HG03575 (cell line): ENCODE measurements at regions not wholly inside any gene's neighbourhood (a gene's known extent, or its start where the extent isn't known, plus 50 kb on each side); places are given as distances from the start of the nearest gene placed in this dataset.

ENCODE experiments used
- ATAC-seq: cut with Tn5 transposase; IDR thresholded peaks from one replicate; pipeline ENCODE4 v1.9.1; 2021; ENCODE audit not compliant: unreplicated experiment, insufficient number of reproducible peaks, low FRiP score; ENCODE audit errors: extremely low read depth

DNA sequence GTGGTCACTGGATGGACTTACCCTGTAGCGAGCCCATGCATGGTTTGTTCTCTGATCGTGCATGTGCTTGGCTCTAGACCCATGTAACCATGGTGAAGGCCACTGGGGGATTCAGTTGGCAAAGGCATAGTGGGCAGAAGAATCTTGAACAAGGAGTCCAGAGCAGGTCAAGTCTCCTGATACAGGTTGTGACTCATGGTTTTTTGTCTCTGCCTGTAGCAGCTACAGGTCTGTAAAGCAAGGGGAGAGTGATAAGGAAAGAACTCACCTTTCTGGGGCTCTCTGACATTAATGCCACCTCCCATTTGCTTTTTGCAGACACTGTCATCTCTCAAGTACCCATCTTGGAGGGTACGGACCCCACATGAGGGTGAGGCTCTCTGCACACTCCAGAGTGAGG lies 153.4 kb upstream of the CAMK1G start:
- ATAC-seq = no peak

DNA sequence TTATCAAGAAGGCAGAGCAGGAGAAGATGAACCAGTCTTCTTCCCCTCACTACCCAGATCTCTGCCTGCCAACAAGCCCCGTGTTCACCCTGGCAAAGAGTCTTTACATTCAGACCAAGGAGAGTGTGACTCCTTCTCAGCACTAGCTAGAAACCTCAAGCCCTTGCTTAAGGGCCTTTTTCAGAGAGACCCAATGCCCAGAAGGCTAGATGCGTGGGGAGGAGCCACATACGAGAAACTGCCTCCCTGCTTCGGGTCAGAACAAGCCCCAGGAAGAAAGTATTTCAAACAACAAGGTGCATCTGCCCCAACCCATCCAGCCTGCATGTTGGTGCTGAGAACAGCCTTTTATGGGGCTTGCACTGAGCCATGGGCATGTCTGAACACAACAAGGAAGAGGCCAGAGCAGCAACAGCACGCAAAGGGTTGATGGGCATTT lies 152.7 kb upstream of the CAMK1G start:
- no peak for ATAC-seq

DNA sequence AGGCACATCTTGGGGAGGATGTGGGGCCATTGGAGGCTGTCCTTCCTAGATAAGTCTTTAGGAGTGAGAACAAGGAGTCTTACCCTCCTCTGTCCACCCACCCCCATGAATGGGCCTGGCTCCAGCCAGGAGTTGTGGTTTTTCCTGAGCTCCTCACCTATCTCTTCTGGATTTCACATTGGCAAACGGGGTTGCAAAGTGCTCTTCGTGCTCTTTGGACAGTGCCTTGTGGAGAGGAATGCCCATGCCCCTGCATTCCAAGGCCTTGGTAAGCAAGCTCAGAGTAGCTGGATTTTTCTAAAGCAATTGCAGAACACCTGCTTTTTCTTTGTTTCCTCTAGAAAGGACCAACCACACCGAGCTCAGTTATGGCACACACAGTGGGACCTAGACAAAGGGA lies 152.1 kb upstream of the CAMK1G start:
- ATAC-seq = no peak

DNA sequence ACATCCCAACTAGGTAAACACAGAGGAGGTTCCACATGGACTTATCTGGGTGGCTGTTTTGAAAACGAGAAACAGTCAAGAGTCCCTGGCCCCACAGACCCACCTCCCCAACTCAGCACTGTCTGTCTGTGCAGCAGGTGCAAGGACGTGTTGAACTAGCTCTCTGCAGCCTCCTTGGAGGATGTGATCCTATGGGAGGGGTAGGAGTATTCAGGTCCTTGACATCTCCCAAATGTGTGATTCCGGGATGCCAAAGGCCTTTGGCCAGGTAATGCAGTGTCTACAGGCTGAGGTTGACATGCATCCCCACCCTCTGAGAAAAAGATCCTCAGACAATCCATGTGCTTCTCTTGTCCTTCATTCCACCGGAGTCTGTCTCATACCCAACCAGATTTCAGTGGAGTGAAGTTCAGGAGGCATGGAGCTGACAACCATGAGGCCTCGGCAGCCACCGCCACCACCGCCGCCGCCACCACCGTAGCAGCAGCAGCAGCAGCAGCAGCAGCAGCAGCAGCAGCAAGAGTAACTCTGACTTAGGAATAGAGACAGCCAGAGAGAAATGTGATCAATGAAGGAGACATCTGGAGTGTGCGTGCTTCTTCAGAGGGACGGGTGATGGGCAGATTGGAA lies 151.6 kb upstream of the CAMK1G start:
- ATAC-seq = no peak

DNA sequence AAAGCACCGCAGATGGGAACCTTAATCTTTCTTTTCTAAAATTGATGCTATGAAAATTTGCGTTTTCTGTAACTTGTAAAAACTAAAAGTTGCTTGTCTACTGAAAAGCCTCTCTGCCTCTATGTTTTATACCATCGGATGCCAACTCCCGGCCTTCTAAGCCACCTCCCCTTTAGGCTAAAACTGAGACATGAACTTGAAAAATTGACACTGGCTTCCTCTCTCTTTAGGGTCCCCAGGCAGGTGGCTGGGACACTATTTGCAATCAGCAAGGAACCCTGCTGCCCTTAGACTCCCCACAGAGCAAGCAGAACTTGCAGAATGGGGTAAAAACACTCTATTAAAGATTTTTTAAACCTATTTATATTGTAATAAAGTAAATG lies 151.1 kb upstream of the CAMK1G start:
- ATAC-seq = no peak

DNA sequence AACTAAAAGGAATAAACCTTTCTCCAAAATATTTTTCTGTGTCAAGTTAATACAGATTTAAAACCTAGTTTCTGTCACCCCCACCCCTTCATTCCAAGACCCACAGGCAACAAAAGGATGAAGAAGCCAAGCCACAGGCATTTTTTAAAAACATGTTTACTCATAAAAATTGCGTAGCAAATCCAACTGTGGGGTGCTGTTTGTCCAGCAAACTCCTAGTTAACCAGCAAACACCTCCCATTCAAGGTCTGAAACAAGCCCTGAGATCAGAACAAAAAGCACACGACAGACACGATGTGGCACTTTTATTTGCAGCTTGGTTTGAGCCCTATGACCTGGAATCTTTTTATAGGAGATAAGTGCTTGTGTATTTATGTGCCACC lies 149.9 kb upstream of the CAMK1G start:
- no peak for ATAC-seq

DNA sequence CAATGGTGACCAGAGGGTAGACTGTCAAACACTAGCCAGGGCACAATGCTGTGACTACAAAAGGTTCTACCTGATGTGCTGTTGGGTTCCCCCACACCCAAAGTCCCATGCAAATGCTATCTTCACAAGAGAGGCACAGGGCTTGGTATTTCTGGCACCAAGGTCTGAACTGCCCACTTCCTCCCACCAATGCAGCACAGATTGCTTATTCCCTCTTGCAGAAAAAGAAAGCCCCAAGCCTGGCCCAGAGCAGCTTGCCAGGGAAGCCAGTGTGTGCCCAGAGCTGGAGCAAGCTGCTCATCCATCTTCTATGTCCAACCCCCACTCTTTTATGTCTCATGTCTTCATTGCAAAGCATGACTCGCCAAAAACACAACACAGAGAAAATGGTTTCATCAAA lies 149.4 kb upstream of the CAMK1G start:
- ATAC-seq = no peak

DNA sequence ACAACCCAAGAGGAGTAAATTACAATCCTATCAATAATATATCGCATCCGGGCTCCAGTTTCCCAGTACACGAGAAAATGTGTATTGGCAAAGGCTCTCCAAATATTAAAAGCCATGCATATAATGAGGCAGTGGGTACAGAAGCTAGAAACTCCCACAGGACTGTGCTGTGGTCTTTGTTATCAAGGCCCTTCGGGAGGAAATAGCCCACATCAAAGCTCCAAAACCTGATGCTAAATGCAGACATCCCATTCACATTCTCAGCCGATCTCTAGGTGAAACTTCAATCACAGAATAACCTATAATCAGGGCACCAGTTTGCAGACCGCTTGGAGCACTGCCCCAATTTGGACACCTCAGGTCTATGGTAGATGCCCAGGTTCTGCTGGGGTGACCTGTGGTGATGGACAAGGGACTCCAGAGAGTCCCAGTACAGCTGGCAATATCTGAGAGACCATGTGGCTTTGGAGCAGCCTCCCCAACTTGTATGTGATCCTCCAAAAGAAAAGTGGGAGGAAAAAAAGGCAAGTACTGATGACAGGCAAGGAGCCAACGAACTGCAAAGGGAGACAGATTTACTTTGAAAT lies 148.8 kb upstream of the CAMK1G start:
- no peak for ATAC-seq

DNA sequence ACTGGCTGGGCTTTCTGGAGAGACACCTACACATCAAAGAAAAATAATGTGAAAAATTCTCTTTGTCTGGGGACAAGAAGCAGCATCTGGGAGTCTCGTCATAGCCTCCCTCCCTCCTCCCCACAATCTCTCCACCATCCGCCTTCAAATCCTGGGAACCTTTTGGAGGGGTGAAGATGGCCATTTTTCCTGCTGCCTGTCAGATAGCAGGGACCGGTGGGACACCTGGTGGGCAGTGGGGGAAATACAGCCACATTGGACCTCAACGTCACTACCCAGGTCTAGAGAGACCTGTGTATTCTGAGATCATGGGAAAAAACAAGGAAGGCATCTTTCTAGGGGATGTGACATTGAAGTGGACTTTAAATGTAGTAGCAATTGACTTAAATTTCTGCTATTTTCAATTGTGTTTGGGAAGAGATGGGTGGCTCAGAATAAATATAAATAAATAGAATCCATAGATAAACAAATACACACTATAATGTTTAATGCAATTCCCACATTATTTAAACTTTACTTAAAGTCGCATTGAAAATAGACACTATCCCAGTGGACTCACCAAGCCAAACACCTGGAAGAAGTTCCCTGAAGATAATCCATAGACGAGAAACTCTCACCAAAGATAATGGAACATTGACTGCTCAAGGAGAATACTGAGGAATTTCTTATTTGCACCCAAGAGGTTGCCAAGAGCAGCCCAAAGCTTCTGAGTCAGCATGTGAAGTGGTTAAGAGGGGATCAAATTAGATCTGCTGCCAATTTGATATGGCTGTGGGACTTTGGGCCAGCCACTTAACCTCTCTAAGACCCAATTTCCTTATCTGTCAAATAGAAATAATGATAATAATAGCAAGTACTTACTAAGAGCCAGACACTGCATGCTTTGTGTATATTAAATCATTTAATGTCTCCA lies 147.6 kb upstream of the CAMK1G start:
- ATAC-seq = no peak

DNA sequence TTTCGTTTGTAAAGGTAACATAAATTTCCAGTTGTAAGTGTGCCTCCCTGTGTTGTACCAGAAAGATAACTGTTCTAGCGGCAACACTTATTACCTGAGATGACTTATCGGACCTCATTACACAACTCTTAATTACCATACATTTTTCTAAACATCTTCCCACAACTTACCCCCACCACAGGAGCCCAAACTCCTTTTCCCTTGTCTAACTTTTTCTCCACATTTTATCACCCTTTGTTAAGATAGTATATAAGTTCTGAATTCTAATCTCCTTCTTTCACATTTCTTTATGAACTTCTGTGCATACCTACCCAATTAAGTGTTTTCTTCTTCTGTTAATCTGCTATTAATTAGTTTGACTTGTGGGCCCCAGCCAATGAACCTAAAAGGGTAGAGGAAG lies 143.7 kb upstream of the CAMK1G start:
- no peak for ATAC-seq

DNA sequence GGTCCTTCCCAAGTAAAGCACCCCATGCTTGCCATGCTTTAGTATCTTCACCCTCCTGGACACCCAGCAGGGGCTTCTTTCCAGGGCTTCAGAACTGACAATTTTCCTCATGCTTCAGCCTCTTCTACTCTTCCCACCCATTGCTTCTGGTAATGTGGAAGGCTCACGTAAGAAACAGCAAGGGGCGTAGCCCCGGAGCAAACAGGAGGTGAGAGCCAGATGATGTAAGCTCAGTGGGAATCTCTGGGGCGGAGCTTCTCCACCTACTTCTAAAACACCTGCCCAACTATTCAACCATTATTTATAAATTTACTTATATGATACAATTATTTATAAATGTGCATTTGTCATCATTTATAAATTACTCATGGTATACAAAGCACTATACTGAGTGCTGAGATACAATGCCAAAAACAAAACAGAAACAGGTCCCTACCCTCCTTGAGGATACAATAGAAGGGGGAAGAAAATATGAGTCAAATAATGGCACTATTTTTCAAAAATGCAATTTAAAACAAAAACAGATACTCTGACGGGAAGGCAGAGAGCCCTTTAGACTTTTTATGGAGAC lies 140.1 kb upstream of the CAMK1G start:
- ATAC-seq = no peak

DNA sequence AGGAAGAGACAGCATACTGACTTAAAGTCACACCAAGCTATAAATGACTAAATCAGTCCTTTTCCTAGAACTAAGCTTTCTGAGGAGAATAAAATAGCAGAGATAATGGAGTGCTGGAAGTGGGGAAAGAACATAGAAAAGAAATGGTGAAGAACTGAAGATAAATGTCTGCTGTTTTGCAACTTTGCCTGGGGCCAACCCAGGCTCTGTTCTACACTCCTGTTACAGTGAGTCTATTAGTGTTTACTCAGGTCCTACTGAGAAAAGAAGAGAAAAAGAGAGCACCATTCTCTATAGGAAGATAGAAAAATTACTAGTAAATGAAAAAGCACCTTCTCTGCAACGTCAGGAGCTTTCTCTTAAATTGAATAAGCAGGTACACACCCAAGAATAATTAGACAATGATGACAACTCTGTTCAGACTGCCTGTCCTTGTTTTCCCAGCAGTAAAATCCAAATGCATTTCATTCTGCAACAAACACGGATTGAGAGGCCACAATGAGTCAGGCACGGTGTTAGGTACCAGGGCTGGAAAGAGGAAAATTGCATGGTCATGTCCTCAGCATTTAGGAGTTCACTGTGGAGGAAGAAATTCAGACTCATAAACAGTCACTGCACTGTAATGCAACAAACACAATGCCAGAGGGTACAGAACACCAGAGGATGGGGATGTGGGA lies 139.4 kb upstream of the CAMK1G start:
- no peak for ATAC-seq

DNA sequence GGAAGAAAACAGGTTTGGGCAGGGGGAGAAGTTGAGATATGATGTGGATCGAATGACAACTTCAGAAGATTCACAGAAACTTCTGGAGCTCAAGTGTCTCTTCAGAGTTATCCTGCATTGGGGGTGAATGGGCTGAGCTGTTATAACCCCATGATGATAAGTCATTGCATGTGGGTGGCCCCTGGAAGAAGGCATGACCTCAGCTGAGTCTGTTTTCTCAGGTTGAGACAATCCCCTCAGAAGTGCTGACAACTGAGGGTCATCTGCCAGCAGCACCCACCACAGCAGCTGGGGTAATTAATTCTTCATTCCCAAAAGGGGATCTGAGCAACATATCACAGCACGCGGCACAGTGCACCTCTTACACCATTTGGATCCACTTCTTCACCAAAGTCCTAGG lies 138.6 kb upstream of the CAMK1G start:
- no peak for ATAC-seq

DNA sequence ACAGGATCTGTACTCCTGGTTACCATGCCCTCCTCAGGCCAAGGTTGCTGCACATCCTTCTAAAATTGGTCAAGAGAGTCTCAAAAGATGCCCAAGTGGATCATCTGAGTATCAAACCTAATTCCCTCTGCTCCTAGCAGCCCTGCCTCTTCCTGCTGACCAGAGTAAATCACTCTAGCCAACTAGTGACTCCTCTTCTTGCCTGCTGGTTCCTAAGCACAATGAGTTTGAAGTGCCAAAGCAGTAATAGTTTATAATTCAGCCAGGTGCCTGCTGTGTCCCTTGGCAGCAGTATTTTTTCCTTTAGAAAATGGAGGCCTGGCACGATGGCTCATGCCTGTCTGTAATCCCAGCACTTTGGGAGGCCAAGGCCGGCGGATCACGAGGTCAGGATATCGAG lies 137.9 kb upstream of the CAMK1G start:
- ATAC-seq = no peak

DNA sequence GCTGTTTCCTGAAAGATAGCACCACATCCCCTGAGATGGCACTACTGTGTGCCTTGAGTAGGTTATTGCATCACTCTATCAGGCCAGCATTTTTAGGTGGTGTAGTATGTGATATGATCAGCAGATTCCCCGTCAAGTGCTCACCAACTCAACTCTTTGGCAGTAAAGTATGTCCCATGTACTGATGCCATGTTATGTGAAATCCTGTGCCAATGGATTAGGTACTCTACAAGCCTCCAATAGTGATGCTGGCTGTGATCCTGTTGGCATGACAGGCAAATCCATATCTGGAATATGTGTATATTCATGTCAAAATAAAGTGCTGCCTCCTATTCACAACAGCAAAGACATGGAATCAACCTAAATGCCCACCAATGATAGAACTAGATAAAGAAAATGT lies 137.2 kb upstream of the CAMK1G start:
- ATAC-seq = no peak

DNA sequence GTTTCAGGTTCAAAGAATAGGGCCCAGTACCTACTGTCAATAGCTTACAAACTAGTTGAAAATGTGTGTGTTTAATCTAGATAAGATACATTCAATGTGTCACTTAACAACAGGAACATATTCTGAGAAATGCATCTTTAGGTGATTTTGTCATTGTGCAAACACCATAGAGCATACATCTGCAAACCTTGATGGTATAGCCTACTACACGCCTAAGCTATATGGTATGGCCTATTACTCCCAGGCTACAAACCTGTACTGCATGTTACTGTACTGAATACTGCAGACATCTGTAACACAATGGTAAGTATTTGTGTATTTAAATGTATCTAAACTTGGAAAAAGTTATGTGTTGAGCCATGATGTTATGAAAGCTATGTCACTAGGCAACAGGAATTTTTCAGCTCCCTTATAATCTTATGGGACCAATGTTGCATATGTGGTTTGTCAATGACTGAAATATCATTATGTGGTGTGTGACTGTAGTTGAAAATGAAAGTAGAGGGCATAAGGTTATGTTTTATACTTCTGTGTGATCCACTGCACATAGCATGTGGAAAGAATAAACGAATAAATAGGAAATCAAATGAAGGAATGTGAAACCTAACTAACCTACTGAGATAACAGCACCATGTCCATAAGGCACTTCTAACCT lies 129.0 kb upstream of the CAMK1G start:
- ATAC-seq = no peak

DNA sequence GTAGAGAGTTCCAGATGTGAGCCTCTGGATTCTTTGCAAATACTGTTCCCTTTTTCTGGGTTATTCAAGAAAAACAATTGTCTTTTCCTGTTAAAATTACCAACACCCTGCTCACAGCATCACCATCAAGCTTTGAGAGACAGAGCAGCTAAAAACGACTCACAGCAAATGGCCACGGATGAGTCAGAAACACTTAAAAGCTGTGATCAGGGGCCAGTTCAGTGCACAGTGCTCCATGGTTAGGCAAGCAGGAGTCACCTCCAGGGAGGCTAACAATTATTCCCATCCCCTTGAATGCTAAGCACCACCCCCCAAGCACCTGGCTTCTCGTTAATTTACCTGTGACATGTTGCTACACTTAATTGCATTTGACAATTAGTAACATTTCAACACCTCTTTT lies 128.4 kb upstream of the CAMK1G start:
- ATAC-seq = no peak

DNA sequence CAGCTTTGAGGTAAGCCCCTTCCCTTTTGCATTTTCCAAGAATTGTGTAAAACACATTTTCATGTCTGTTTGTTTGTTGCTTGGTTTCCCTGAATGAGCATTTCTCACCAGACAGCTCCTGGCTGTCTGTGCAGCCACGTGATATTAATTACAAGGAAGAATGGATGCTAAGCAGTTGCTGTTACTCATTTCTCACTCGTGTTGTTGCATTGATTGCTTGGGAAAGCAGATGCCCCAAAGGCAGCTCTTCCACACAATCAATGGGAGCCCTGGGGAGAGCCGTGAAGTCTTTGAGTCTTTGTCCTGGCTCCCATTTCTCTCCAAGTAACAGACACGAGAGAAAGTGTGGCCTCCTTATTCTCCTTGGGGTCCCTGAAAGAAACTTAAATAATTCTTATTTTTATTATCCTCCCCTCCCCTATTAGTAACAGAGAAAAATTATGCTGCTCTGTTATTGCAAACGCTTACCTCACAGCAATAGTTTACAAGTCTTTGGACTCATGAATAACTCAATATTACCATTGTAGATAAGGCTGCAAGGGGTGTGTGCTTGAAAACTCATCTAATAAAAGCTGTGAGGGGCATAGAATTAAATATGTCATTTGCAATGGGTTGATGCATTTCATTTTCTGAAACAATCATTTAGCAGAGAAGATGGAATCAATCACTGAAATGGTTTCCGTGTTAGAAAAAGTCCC lies 127.7 kb upstream of the CAMK1G start:
- no peak for ATAC-seq
